A172 (cell line): ENCODE measurements at regions not wholly inside any gene's neighbourhood (a gene's known extent, or its start where the extent isn't known, plus 50 kb on each side); places are given as distances from the start of the nearest gene placed in this dataset.
A peak's percentile ranks its signal among the peaks of the same experiment; 100 is the strongest.

Experiments used
- DNase-seq: peaks from one replicate; pipeline ENCODE4 v3.0.0-alpha.2; 2015; ENCODE audit warnings: low spot score

- no peak for DNase-seq
Observed at GRCh38 chr2:120567128-120567527, 168.5 kb upstream of the GLI2 start.

DNA sequence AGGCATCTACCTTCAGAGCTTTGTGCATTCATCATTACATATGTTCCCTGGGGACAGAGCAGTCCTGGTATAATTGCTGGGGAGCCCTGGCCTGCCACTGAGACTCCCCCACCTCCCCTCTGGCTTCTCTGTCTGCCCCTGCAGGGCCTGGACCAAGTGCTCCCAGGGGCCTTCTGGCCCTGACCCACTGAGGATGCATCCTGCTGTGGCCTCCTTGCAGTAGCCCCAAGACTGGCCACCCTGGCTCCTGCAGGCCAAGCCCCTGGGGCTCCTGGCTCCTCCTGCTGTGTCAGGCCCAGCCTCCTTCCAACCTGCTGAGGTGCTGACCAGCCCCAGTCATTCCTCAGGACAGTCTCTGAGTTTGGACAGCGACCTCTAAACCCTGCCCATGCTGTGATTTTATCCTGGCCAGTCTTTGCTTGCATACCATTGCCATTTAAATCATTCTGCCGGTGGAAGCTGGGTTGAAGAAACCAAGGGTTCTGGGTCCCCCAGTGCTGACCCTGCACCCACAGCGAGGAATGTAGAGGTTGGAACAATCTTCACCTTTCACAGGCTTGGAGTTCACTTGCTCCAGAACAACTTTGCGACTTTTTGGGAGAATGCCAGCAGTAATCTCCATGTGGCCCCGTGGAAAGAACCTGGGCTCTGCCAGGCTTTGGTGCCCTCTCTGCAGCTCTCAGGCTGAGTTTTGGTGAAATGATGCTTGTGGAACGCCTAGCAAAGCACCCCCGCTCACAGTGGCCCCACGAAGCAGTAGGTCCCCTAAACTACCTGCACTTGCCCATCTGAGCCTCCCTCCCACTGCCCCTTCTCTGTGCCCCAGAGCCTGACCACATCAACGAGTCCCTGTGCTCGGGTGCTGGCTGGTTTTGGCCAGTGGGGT, 167.3 kb upstream of the GLI2 start:
- peak; percentile 45 for DNase-seq

GRCh38 chr2:120568975-120569268, 166.7 kb upstream of the GLI2 start:
- peak; percentile 42 for DNase-seq

DNA sequence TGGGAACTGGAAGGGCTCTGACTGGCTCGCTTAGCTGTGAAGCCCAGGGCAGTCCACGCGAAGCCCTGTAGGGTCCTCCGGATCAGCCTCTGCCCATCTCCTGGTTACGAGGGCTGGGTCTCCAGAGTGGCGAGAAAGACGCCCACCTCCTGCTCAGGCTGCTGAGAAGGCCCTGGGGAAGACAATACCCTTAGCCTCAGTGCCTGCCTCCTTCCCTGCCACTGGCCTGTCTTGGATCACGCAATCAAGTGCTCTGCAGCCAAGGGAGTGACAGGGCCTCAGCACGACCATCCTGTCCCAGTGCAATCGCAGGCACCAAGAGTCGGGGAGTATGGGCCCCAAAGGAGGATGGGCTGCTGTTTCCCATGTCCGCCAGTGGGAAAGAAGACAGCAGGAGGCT, 165.7 kb upstream of the GLI2 start:
- no peak for DNase-seq

DNA sequence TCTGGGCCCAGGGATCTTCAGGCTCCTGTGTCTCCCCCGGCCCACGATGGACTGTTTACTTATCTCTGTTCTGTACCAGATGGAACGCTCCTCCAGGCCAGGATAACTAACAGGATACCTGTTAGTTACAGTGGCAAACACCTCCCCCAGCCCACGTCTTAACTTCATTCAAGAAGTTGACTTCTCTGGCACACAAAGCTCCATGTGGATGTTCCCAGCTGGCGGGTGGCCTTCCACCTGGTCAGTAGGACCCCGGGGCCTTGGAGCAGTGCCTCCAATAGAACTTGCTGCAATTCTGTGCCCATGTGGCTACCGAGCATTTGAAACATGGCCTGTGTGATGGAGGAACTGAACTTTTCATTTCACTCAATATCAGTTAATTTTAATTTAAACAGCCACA, 165.1 kb upstream of the GLI2 start:
- DNase-seq: no peak

DNA sequence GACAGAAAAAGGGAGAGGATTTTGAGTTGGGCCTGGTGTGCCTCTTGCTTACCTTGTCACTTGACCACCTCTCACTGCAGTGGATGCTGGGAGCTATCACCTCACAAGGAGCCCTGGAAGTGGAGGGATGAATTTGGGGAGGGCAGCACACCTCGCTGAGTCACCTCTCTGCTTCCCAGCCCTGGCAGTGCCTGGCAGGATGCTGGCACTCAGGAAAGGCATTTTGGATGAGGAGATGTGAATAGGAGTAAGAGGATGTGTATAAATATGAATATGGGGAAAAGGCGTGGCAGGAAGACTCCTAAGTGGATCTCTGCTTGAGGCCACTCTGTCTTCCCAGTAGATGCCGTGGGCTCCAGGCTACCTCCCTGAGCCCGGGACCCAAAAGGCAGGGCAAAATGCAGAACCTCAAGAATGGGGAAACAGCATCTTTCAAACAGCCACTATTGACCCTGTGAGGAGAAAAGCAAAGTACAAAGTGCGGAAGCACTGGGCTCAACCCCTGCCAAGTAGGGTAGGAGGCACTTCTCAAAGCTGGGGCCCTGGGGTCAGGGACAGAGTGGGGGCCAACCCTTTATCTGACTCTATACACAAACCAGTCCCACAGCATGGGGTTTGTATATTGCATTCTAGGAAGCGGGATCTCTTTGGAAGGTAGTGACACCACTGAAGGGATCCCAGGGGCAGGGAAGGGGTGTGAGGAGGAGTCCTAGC, 164.5 kb upstream of the GLI2 start:
- DNase-seq: no peak

DNA sequence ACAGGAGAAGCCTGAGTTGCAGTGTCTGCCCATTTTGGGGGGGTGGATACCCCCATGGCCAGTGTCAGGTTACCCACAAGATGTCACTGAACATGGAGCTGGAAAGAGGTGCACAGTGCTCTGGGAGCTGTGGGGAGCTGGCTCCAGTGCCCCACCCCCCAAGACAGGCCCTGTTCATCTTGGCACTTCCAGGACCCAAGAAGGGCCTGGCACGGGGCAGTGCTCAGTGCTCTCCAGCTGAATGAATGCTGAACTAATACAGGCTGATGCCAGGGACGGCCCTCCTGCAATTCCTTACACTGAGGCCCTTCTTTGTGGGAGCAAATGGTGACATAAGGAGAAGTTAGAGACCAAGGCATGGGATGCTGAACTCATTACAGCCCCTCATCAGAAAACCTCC, 163.4 kb upstream of the GLI2 start:
- DNase-seq: no peak

DNA sequence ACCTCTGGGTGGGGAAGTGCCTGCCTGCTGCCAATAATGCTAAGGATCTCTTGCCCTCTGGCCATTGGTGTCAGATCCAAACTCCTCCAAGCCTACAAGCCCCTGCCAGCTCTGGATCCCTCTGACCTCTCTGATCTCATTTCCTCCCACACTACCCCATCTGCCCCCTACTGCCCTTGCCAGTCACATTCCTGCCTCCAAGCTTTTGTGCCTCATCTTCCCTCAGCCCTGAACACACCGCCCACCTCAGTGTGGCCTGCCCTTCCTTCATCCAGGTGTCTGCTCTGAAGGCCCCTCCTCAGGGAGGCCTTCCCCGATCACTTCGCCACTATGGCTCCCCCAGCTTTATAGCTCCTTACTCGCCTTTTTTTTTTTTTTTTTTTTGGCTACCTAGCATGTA, 161.0 kb upstream of the GLI2 start:
- DNase-seq: no peak

DNA sequence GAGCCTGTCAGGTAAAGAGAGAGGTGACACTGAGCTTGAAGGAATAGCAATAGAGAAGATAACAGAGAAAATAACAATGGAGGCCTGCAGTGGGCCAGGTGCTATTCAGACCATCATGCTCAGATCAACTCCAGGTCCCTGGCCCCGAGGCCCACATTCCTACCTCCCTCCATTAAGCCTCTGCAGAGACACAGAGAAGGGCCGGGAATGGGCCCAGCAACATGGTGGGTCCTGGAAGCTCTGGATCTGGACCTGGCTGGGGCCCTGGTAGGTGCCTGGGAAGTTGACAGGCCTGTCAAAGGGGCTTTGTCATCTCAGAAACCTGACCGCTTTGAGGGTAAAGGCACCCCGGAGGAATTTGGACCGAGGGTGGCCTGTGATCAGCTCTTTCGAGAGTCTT, 159.7 kb upstream of the GLI2 start:
- no peak for DNase-seq

DNA sequence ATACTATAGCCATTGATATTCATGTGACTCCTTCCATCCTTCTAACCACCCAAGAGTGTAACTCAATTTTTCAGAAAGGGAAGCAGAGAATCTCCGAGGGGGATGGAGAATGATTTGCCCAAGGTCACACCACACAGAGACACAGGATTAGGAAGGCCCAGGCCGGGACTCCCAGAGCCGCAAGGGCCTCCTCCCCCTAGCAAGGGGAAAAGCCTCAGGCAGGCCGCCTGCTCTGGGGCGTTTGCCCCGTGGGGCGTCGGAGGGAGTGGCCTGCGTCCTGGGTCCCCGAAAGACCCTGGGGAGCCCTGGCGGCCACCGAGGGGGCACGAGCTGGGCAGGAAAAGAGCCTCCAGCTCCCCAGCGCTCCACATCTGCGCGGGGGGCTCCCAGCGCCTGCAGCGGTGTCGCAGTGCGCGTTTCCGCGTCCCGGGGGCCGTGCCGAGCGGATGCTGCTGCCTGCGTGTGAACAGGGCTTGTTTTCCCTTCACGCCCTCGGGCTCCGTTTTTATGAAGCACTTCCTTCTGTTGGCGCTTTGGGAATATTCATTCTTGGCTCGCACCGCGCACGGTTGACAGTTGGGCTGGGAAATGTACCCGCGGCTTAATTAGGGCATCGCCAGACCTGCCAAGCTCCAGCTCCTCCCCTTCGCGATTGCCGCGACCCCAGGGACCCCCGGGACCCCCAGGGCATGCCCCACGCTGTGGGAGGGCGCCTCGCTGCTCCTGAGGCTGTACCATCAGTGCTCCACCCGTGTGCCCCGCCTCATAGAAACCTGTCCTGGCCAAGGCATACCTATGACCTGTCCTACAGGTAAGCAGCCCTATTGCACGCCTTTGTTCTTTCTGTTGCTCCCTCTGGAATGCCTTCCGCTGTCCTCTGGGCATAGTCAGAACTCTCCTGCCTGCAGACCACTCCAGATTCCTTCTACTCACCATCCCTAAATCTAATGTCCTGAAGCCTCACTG, 158.9 kb upstream of the GLI2 start:
- no peak for DNase-seq

DNA sequence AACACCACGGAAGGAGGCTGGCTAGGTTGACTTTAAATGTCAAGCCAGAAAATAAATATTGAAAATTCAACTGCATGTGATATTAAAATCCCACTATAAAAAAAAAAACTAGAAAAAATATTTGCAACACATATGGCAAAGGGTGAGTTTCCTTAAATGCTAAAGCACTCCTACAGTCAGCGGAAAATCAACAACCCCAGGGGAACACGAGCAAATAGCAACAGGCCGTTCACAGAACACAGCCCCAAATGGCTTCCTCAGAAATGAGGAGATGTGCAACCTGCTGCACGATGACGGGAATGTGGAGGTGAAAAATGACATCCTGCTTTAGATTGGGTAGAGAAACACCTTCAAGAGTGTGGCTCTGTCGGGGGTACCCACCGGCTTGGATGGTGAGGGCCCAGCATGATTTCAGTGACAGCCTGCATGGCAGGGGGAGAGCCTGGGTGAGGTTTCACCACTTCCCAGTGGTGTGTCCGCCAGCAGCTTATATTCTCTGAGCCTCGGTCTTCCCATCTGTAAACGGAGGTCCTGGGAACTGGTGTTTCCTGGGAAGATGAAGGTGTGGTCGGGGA, 157.9 kb upstream of the GLI2 start:
- DNase-seq: no peak

DNA sequence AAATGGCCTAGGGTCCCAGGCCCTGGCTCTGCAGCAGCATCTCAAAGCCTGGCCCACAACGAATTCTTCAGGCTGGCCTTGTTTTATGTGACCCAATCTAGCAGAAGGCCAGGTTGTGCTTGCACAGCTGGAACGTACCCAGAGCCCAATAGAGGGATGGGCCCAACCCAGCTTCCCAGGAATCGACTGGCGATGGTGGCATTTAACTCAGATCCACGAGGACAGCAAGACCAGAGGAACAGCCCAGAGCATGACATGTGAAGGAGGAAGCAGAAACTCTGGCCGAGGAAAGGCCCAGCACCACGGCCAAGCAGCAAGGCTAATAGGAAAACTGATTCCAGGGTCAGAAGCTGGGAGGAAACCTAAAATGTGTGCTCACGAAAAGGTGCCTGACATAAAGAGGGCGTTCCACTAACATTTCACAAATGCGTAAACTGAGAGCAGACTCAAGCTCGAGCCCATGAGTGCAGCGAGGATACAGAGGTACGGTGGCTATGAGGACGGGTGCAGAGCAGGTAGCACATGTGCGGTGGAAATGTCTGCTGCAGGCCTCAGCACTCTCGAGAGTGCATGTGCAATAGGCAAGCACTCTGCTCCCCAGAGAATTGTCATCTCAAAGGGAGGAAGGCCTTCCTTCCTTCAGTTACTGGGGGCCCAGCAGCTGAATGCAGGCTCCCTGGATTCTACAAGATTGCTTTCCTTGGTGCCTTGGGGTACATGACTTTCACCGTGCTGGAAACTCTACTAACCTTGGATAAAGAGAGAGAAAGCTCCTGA, 156.9 kb upstream of the GLI2 start:
- no peak for DNase-seq

DNA sequence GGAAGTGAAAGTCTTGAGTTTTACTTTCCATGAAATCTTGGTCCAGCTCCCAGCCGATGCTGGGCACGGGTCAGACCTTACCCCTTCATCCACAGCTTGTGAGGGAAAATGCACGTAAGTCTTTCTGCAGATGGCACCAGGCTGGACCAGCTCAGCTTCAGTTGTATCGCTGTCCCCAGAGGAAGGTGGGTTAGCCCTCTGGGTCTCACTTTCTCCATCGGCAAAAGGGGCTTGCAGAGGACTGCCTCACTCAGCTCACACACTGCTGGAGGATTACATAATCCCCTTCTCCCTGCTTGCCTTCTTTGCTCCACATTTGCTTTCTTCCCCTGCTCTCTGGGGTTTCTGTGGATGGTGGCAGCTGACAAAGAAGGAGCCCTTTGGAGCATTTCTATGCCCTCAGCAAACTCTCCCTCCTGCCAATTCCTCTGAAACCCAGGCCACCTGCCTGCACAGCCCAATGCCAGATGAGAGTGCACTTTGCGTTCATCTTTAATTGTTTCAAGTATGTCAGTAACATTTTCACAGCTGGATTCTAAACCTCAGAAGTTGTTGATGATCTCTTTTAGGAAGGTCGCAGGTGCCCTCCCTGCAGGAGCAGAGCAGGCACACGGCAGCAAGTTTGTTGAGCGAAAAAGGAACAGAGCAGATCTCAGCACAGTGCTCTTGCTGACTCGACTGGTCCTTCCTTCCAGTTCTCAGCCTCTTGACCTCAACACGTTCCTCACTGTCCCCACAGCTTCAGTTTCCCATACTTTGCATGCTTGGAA, 155.6 kb upstream of the GLI2 start:
- no peak for DNase-seq

- DNase-seq: no peak
Observed at GRCh38 chr2:120580709-120581108, 155.0 kb upstream of the GLI2 start.

DNA sequence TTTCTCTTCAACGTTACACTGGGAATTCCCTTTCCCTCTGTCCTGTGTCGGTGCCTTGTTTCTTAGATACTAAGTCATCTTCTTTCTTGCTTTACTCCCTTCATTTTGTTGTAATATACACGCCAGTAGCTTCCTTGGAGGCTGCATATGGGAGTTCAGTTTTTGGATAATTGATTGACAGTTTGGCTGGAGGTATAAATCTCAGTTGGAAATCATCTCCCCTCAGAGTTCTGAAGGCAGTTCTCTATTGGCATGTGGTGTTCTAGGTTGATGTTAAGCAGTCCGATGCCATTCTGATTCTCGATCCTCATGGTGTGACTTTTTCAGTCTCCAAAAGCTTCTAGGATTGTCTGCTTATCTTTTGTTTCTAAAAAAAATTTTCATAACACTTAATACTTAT, 152.5 kb upstream of the GLI2 start:
- DNase-seq: no peak

GRCh38 chr2:120583851-120584570, 151.7 kb upstream of the GLI2 start:
- DNase-seq: no peak

- DNase-seq: no peak
Observed at GRCh38 chr2:120586507-120587278, 149.0 kb upstream of the GLI2 start.

DNA sequence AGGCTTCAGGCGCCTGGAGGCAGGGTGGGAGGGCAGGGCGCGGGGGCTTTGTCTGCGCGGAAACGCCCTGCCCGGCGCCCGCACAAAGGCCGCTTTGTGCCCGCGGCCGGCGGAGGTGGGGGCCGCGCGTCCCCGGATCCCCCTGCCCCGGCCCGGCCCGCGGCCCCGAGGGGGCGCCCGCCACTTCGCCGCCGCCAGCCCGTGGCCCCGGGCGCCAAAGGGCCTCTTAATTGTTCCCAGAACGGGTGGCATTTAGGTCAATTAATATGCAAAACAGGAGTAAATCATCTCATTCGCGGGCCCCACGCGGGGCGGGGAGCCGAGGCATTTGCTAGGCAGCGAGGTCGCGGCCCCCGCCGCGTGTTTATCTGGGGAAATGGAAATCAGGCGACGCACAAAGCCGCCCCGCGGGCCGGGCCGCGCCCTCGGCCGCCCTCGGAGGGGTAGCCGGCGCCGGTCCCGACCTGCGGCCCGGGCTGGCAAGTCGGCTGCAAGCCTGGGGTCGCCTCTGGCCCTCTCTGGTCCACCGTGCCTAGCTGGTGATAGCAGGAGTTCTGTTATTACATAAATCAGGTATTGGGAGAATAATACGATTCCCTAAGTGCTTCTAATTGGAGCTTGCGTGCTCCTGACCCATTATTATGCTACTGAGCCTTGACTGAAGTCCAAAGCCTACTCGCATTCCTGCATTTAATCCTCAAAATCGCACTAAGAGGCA, 148.2 kb upstream of the GLI2 start:
- DNase-seq: no peak
